Stimulated activated CD4-positive, alpha-beta T cell treated with anti-CD3 and anti-CD28 coated beads, Interleukin-2, amount 100 ng/mL, for 24 hours (primary cell): ENCODE measurements at regions not wholly inside any gene's neighbourhood (a gene's known extent, or its start where the extent isn't known, plus 50 kb on each side); places are given as distances from the start of the nearest gene placed in this dataset.
A peak's percentile ranks its signal among the peaks of the same experiment; 100 is the strongest.
"Not testable (repeated sequence)": the region's sequence is repeated elsewhere in the genome, so short reads cannot be mapped to it uniquely, and the experiment has no call there.

Experiments used
- DNase-seq, 2 donors: peaks; one replicate each; pipeline ENCODE4 v3.0.0-alpha.2; 2020

DNA sequence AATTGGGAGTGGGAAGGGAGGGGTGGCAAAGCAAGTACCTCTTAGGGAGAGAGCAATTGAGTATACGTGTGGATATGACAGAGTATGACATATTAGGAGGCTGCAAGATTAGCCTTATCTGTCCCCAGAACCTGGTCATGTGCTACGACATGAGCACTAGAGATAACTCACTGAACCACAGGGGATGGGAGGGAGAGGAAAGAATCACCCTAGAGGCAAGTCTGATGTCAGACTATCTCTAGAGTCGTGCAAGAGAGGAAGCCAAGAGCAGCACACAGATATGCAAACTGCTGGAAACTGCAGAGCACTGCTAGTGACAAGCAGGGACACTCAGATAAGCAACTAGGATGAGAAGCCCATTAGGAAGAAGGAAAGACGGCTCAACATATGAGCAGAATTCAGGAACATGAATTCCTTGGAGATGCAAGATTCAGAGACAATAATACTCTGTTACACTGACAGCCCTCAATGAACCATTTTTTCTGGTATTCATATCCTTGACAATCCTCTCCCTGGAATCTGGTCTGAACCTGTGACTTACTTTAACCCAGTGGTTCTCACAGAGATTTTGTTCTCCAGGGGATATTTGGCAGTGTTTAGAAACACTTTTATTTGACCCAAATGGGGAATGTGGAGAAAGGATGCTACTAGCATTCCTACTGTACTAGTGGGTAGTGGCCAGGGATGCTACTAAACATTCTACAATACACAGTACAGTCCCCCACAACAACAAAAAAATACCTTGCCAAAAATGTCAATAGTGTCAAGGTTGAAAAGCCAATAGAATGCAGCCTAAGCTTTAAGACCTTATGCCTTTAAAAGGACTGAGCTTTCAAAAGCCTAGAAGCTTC lies 84.0 kb upstream of the BMP2K start:
- DNase-seq: no peak

GRCh38 chr4:78692822-78693170 lies 83.4 kb upstream of the BMP2K start:
- DNase-seq: no peak

- DNase-seq: no peak
Observed at GRCh38 chr4:78693777-78694456, 82.2 kb upstream of the BMP2K start.

- no peak for DNase-seq
Observed at GRCh38 chr4:78694457-78694787, 81.7 kb upstream of the BMP2K start.

DNA sequence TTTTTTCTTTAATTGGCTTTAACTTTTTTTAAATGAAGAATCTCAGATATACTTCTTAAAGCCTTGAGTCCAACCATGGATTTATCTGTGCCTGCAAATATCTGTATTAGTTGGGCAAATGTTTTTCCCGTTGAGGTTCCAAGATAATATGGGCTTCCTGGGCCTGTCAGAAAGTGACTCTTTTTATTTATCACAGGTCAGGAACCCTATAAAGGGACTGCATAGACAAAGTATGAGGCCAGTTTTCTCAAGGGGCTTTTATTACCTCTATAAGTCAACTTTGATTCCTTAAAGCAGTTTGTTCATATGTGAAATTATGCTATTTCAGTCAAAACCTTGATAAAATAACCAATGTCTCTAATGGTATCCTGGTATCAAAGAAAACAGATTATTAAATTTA lies 80.2 kb upstream of the BMP2K start:
- no peak for DNase-seq

- DNase-seq: no peak
Observed at GRCh38 chr4:78703079-78703478, 73.1 kb upstream of the BMP2K start.

- no peak for DNase-seq
Observed at GRCh38 chr4:78704317-78704716, 71.8 kb upstream of the BMP2K start.

GRCh38 chr4:78704981-78705683 lies 71.0 kb upstream of the BMP2K start:
- no peak for DNase-seq

DNA sequence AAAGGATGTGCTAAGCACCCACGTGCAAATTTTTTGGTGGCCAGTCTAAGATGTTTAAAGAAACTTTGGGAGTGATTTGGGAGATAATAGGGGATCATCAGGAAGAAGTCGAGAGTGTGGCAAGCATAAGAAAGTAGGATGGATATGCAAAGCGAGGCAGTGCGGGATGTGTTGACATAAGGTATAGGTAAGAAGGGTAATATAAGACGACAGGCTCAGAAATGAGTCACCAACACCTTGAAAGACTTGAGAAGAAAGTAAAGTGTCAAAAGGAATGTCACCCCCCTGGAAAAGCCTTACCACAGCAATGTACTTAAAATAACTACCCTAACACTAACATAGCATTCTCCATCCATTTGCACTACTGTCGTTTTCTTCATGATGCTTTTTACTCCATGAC lies 69.8 kb upstream of the BMP2K start:
- DNase-seq: no peak

DNA sequence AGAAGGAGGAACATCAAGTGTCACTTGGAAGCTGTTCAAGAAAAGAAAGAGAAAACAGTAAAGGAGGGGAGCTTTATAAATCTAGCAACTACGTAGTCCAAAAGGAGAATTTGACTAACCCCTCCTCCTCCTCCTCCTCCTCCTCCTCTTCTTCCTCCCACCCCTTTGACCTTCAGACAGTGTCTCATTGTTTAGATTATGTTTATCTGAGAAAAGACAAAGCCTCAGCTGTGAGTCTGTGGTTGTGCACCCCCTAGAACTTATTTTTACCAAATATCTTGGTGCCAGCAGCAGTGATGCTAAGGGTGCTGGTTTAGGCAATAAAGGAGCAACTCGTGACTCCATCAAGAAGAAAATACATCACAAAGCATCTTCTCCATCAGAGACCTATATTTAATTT lies 68.9 kb upstream of the BMP2K start:
- DNase-seq: no peak

- no peak for DNase-seq
Observed at GRCh38 chr4:78707793-78708192, 68.4 kb upstream of the BMP2K start.

DNA sequence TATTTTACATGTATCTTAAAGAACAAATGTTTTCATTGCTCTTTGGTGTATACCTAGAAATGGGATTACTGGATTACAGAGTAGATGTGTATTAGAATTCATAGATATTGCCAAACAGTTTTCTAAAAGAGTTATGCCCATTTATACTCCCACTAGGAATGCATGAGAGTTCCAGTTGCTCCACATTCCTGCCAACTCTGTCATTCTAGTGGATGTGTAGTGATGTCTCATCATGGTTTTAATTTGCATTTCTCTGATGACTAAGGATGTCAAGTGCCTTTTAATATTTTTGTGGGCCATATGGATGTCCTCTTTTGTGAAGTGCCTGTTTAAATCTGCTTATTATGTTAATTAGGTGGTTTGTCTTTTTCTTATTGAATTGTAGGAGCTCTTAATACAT lies 65.6 kb upstream of the BMP2K start:
- no peak for DNase-seq

- no peak for DNase-seq
Observed at GRCh38 chr4:78711676-78712075, 64.5 kb upstream of the BMP2K start.

GRCh38 chr4:78714598-78714997 lies 61.6 kb upstream of the BMP2K start:
- DNase-seq: not testable (repeated sequence)

GRCh38 chr4:78715372-78715771 lies 60.8 kb upstream of the BMP2K start:
- not testable (repeated sequence) for DNase-seq

GRCh38 chr4:78717712-78718111 lies 58.4 kb upstream of the BMP2K start:
- DNase-seq: not testable (repeated sequence)

DNA sequence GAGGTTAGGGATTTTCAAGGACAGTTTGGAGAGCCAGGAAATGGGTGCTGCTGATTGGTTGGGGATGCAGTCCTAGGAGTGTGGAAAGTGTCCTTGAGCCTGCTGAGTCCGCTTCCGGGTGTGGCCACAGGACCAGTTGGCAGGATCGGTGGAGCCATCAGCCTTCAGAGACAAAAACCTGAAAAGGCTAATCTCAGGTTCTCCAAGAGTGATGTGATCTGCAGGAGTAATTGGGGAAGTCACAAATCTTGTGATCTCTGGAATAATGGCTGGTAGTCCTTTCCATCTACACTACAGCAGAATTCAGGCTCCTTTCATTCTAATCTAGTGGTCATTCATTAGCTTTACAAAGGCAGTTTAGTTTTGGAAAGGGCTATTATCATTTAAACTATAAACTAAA lies 55.9 kb upstream of the BMP2K start:
- no peak for DNase-seq

GRCh38 chr4:78720994-78721677 lies 55.0 kb upstream of the BMP2K start:
- DNase-seq: peak in 1 of 2 donors; percentile 7

- DNase-seq: no peak
Observed at GRCh38 chr4:78721747-78722146, 54.4 kb upstream of the BMP2K start.

DNA sequence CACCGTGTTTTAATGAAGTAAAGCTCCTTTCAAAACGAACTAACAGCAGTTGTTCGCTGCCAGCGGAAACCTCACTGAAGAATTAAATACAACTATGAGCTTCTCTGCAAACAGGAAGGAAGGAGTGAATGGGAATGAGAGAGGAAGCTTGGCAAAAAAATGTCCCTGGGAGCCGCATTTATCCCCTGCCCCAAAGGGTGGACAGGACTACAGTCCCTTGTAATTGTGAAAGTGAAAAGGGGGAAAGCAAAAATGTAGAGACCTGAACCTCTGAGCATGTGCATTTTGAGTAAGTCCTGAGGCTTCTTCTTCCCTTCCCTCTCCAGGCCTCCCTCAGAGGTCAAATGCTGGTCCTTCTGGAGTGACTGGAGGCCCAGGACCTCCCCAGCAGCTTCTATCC lies 53.8 kb upstream of the BMP2K start:
- DNase-seq: no peak

DNA sequence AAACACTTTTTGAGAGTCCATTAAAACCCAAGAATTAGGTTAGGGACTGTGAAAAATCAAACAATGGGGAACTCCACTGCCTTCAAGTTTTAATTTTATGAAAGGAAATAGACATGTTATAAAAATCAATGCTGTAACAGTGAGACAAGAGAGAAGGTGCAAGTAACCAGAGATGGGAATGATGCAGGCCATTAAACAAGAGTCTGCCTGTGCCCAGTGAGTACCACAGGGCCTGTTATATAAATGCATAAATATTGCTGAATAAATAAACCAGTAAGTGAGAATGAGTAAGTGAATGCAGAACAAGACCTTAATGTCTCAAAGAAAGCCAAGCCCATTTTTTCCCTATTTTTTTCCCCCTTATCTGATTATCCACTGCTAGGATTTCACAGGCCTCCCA lies 53.3 kb upstream of the BMP2K start:
- DNase-seq: no peak
